H1 (cell line): ENCODE measurements at regions not wholly inside any gene's neighbourhood (a gene's known extent, or its start where the extent isn't known, plus 50 kb on each side); places are given as distances from the start of the nearest gene placed in this dataset.

Experiments
- CTCF ChIA-PET: fragments of 300-600 bp; sonication (Branson Sonifier 250); formaldehyde crosslinking; loops from one replicate; lab custom pipeline; 2021; ENCODE audit not compliant: partially characterized antibody; lab: Charles Lee
- POLR2A ChIA-PET: fragments of 300-600 bp; sonication (Branson Sonifier 250); formaldehyde crosslinking; loops from one replicate; lab custom pipeline; 2021; ENCODE audit warnings: inconsistent platforms; ENCODE audit not compliant: partially characterized antibody; lab: Charles Lee
- DNase-seq, 2 experiments: peaks; one replicate each; pipeline versions ENCODE4 v3.0.0 to v3.0.0-alpha.2; 2010 to 2022; ENCODE audit warnings: low spot score in 2 of 2, low read depth in 1 of 2, mixed read lengths in 1 of 2
- FAIRE-seq: peaks from 2 replicates; lab custom pipeline; 2011; peaks lifted over from hg19 to GRCh38; lab: Jason Lieb, UNC
- H2AFZ ChIP-seq: 2 replicates; pipeline ENCODE4 v1.8.1; 2012; ENCODE audit warnings: low read length, inconsistent platforms
- H2AK5ac ChIP-seq: 2 replicates; pipeline ENCODE4 v1.6.1; 2013; ENCODE audit warnings: low read depth, low read length
- H2BK120ac ChIP-seq: replicated peaks from 2 replicates; pipeline ENCODE3; 2013; ENCODE audit warnings: low read depth, low read length, inconsistent platforms
- H2BK12ac ChIP-seq: 2 replicates; pipeline ENCODE4 v1.6.1; 2013; ENCODE audit warnings: low read depth, low read length
- H2BK15ac ChIP-seq: 2 replicates; pipeline ENCODE4 v1.6.1; 2013; ENCODE audit warnings: low read length
- H2BK20ac ChIP-seq: 2 replicates; pipeline ENCODE4 v1.6.1; 2013; ENCODE audit warnings: low read length
- H2BK5ac ChIP-seq: 2 replicates; pipeline ENCODE4 v1.6.1; 2013; ENCODE audit warnings: low read depth, low read length
- H3K14ac ChIP-seq: 2 replicates; pipeline ENCODE4 v1.6.1; 2013; ENCODE audit warnings: inconsistent platforms; ENCODE audit not compliant: insufficient read length
- H3K18ac ChIP-seq: 2 replicates; pipeline ENCODE4 v1.6.1; 2013; ENCODE audit warnings: low read length; ENCODE audit errors: extremely low read depth
- H3K23ac ChIP-seq: 2 replicates; pipeline ENCODE4 v1.6.1; 2013; ENCODE audit warnings: inconsistent platforms; ENCODE audit not compliant: insufficient read length
- H3K23me2 ChIP-seq: 2 replicates; pipeline ENCODE4 v1.6.1; 2013; ENCODE audit warnings: low read depth, low read length
- H3K27ac ChIP-seq: 2 replicates; pipeline ENCODE4 v1.6.1; 2011; ENCODE audit warnings: low read depth, low read length, inconsistent platforms
- H3K27me3 ChIP-seq, 4 experiments: replicated peaks in 1 of 4; 1 replicate in 1 of 4; 2 replicates in 3 of 4; pipeline versions ENCODE4 v1.6.1 to v1.8.1; 2011 to 2013; ENCODE audit warnings: low read length in 3 of 4, mild to moderate bottlenecking in 3 of 4, inconsistent platforms in 2 of 4, mixed read lengths in 2 of 4, moderate library complexity in 1 of 4; ENCODE audit not compliant: control insufficient read depth in 3 of 4, insufficient read depth in 3 of 4; ENCODE audit errors: extremely low read depth in 1 of 4
- H3K36me3 ChIP-seq, 4 experiments: 2 replicates each; pipeline versions ENCODE4 v1.6.1 to v1.8.1; 2011 to 2013; ENCODE audit warnings: mild to moderate bottlenecking in 4 of 4, low read length in 3 of 4, moderate library complexity in 2 of 4, control low read depth in 1 of 4, inconsistent platforms in 1 of 4; ENCODE audit not compliant: insufficient read depth in 4 of 4, control insufficient read depth in 2 of 4
- H3K4ac ChIP-seq: replicated peaks from 2 replicates; pipeline ENCODE3; 2013; ENCODE audit warnings: low read length, low read depth, mixed read lengths, inconsistent platforms; ENCODE audit not compliant: insufficient read length
- H3K4me1 ChIP-seq, 4 experiments: replicated peaks in 1 of 4; 1 replicate in 1 of 4; 2 replicates in 3 of 4; pipeline versions ENCODE4 v1.6.1 to v1.8.1; 2011 to 2013; ENCODE audit warnings: low read length in 3 of 4, inconsistent platforms in 2 of 4, mixed read lengths in 1 of 4; ENCODE audit not compliant: insufficient read depth in 4 of 4, control insufficient read depth in 3 of 4
- H3K4me2 ChIP-seq, 2 experiments: 2 replicates each; pipeline versions ENCODE4 v1.6.1 to v1.8.1; 2011 to 2013; ENCODE audit warnings: low read depth in 2 of 2, low read length in 2 of 2, control low read depth in 1 of 2, inconsistent platforms in 1 of 2, mild to moderate bottlenecking in 1 of 2; ENCODE audit not compliant: insufficient read depth in 1 of 2
- H3K4me3 ChIP-seq, 4 experiments: fragments of 200-600, 300-600 bp in 1 of 4; sonication (generic), shearing (Covaris generic), sonication (Bioruptor Twin) in 1 of 4; 2 replicates each; pipeline versions ENCODE4 v1.5.1 to v1.8.1; 2011 to 2016; ENCODE audit warnings: low read length in 4 of 4, low read depth in 3 of 4, control low read depth in 2 of 4, inconsistent platforms in 2 of 4, mild to moderate bottlenecking in 2 of 4, mixed read lengths in 1 of 4, moderate library complexity in 1 of 4; ENCODE audit not compliant: insufficient read depth in 2 of 4; ENCODE audit errors: extremely low read depth in 1 of 4
- H3K56ac ChIP-seq: replicated peaks from 2 replicates; pipeline ENCODE3; 2013; ENCODE audit warnings: low read depth, mild to moderate bottlenecking, mixed read lengths, low read length, inconsistent platforms; ENCODE audit not compliant: insufficient read length
- H3K79me1 ChIP-seq: 2 replicates; pipeline ENCODE4 v1.6.1; 2013; ENCODE audit warnings: low read depth, low read length, control low read depth
- H3K79me2 ChIP-seq, 2 experiments: 2 replicates each; pipeline versions ENCODE4 v1.6.1 to v1.8.1; 2012 to 2013; ENCODE audit warnings: low read length in 2 of 2, mild to moderate bottlenecking in 2 of 2, inconsistent platforms in 1 of 2; ENCODE audit not compliant: insufficient read depth in 2 of 2, control insufficient read depth in 1 of 2
- H3K9ac ChIP-seq, 4 experiments: replicated peaks in 1 of 4; 1 replicate in 1 of 4; 2 replicates in 3 of 4; pipeline versions ENCODE4 v1.6.1 to v1.8.1; 2011 to 2013; ENCODE audit warnings: low read depth in 3 of 4, low read length in 3 of 4, control low read depth in 2 of 4, mild to moderate bottlenecking in 2 of 4, moderate library complexity in 2 of 4, inconsistent platforms in 1 of 4; ENCODE audit errors: extremely low read depth in 1 of 4
- H3K9me3 ChIP-seq, 2 experiments: 2 replicates each; pipeline versions ENCODE4 v1.6.1 to v1.8.1; 2012 to 2013; ENCODE audit warnings: mild to moderate bottlenecking in 2 of 2, moderate library complexity in 2 of 2, control low read depth in 1 of 2, inconsistent platforms in 1 of 2, low read depth in 1 of 2, low read length in 1 of 2, mixed read lengths in 1 of 2; ENCODE audit not compliant: insufficient read depth in 2 of 2
- H4K20me1 ChIP-seq, 2 experiments: replicated peaks in 1 of 2; 2 replicates each; pipeline versions ENCODE3 to v1.8.1; 2011 to 2013; ENCODE audit warnings: inconsistent platforms in 2 of 2, low read length in 2 of 2, mild to moderate bottlenecking in 1 of 2; ENCODE audit not compliant: insufficient read depth in 2 of 2, control insufficient read depth in 1 of 2
- H4K5ac ChIP-seq: 2 replicates; pipeline ENCODE4 v1.6.1; 2013; ENCODE audit warnings: low read length, low read depth, mixed read lengths, inconsistent platforms; ENCODE audit not compliant: insufficient read length
- H4K8ac ChIP-seq: 2 replicates; pipeline ENCODE4 v1.8.0; 2013; ENCODE audit warnings: mild to moderate bottlenecking, moderate library complexity, low read length, inconsistent platforms; ENCODE audit not compliant: insufficient read depth; ENCODE audit errors: extremely low read depth
- H4K91ac ChIP-seq: replicated peaks from 2 replicates; pipeline ENCODE3; 2013; ENCODE audit warnings: low read length, mixed read lengths, inconsistent platforms; ENCODE audit not compliant: insufficient read length
- KDM4A ChIP-seq: IDR thresholded peaks from one replicate; pipeline ENCODE4 v1.7.1; 2012; ENCODE audit warnings: low read depth, mild to moderate bottlenecking, moderate library complexity, low read length, inconsistent platforms; ENCODE audit not compliant: severe bottlenecking
- TAF1 ChIP-seq: IDR thresholded peaks from 2 replicates; pipeline ENCODE4 v1.6.1; 2011; ENCODE audit warnings: mild to moderate bottlenecking, low read depth, low read length
- WGBS, 2 experiments: shearing (Covaris generic) in 1 of 2; methylation state at CpG; one replicate each; pipeline versions ENCODE4 v1.1.6 to v1.1.7; 2013 to 2015; ENCODE audit warnings: low lambda C conversion rate in 2 of 2, mixed read lengths in 2 of 2, inconsistent platforms in 1 of 2, low coverage in 1 of 2, missing lambda C conversion rate in 1 of 2; ENCODE audit not compliant: insufficient replicate concordance in 2 of 2, insufficient coverage in 1 of 2, insufficient read length in 1 of 2; ENCODE audit errors: extremely low coverage in 1 of 2, missing lambda C conversion rate in 1 of 2; 5-methylcytosine and 5-hydroxymethylcytosine counted together

DNA sequence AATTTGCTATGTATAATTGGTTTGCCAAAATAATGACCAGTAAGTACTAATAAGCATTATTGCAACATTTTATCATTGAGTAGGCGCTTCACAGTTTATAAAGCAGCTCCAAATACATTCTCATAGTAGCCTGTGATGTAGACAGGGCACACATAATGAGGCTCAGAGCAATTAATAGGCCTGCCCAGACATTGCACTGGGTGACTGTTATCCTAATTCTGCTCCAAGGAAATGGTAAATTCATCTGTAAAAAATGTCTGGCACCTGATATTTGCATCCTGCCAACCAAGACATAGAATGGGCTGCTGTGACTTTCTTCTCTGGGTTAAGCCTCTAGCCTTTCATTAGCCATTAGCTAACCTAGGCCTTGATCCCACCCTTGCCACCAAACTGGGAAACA lies 97.6 kb downstream of the SEM1 start:
- DNase-seq, result no peak

More for the DNA sequence above, 97.6 kb downstream of the SEM1 start:
- H2BK20ac ChIP-seq, result no peak overlapping the region
- no peak for TF ChIP-seq KDM4A
- TF ChIP-seq TAF1, result no peak
- H2BK15ac ChIP-seq, result no peak overlapping the region
- CTCF ChIA-PET, result no interaction called here
- H3K4ac ChIP-seq, result no peak overlapping the region
- no peaks in the 10 kb centered on the region for H3K79me2 ChIP-seq
- H3K79me1 ChIP-seq, result no peaks in the 10 kb centered on the region
- H3K56ac ChIP-seq, result no peak overlapping the region
- H3K27ac ChIP-seq, result no peak overlapping the region
- no peak overlapping the region for H2BK120ac ChIP-seq
- no peak overlapping the region for H2BK12ac ChIP-seq
- H3K36me3 ChIP-seq, result no peaks in the 10 kb centered on the region
- H4K5ac ChIP-seq, result no peak overlapping the region
- H3K4me3 ChIP-seq, result no peak overlapping the region
- no peaks in the 10 kb centered on the region for H3K4me1 ChIP-seq
- H4K20me1 ChIP-seq, result no peaks in the 10 kb centered on the region
- no peak overlapping the region for H3K14ac ChIP-seq
- H3K23ac ChIP-seq, result no peak overlapping the region
- no peak overlapping the region for H3K18ac ChIP-seq
- 95% methylated on average over 1 of the region's 1 CpG; no CpG with 5 or more reads in 1 of the 2 experiments for WGBS, 2 experiments
- H2AFZ ChIP-seq, result no peak overlapping the region
- H4K8ac ChIP-seq, result no peak overlapping the region
- POLR2A ChIA-PET, result interaction anchor here (1.2 kb wide), 1 partner anchor 11 kb away, joined by 3 read pairs; no protein-coding TSS in a partner anchor
- H3K4me2 ChIP-seq, result no peak overlapping the region
- no peaks in the 10 kb centered on the region for H3K9me3 ChIP-seq
- H4K91ac ChIP-seq, result no peak overlapping the region
- no peak overlapping the region for H2BK5ac ChIP-seq
- no peak overlapping the region for H2AK5ac ChIP-seq
- H3K23me2 ChIP-seq, result no peaks in the 10 kb centered on the region
- FAIRE-seq, result no peak
- H3K9ac ChIP-seq, result no peak overlapping the region
- no peaks in the 10 kb centered on the region for H3K27me3 ChIP-seq
